Peyer's patch (tissue), 4 donors: ENCODE measurements at regions not wholly inside any gene's neighbourhood (a gene's known extent, or its start where the extent isn't known, plus 50 kb on each side); places are given as distances from the start of the nearest gene placed in this dataset.

ENCODE experiments used
- POLR2A ChIP-seq, 2 donors: fragments of 450-650 bp; IDR thresholded peaks; one replicate each; pipeline ENCODE4 v1.5.1; 2017; ENCODE audit warnings: antibody characterized with exemption in 2 of 2, mild to moderate bottlenecking in 2 of 2, moderate library complexity in 2 of 2
- TF ChIP-seq, protein P1 (sequence below), 6 experiments: fragments of 450-650 bp in 4 of 6; fragments of 200-600 bp in 2 of 6; sonication (generic) in 1 of 6; IDR thresholded peaks; one replicate each; pipeline ENCODE4 v1.5.1; 2017 to 2019; ENCODE audit warnings: antibody characterized with exemption in 6 of 6, mild to moderate bottlenecking in 3 of 6, moderate library complexity in 1 of 6

DNA sequence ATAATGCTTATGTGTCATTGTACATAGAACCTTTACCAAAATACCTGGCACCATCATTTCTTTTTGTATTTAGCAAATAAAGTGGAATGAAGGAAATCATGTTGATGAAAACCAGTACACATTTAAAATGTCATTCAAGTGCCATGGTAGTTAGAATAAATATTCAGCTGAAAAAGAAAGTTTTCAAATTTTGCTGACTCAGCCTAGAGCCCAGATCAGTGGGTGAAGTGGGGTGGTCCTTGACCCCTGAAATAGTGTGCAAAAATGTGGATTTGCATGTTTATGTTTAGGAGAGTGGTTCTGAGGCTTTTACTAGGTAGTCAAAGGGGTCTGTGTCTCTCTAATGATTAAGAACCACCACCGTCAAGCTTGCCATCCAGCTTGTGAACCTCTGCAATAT lies 418.7 kb downstream of the ETNK1 start:
- TF ChIP-seq, protein P1, sequence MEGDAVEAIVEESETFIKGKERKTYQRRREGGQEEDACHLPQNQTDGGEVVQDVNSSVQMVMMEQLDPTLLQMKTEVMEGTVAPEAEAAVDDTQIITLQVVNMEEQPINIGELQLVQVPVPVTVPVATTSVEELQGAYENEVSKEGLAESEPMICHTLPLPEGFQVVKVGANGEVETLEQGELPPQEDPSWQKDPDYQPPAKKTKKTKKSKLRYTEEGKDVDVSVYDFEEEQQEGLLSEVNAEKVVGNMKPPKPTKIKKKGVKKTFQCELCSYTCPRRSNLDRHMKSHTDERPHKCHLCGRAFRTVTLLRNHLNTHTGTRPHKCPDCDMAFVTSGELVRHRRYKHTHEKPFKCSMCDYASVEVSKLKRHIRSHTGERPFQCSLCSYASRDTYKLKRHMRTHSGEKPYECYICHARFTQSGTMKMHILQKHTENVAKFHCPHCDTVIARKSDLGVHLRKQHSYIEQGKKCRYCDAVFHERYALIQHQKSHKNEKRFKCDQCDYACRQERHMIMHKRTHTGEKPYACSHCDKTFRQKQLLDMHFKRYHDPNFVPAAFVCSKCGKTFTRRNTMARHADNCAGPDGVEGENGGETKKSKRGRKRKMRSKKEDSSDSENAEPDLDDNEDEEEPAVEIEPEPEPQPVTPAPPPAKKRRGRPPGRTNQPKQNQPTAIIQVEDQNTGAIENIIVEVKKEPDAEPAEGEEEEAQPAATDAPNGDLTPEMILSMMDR (IDR thresholded peaks at IDR 0.05): no peak
- TF ChIP-seq POLR2A (IDR thresholded peaks at IDR 0.05): no peak
